AG20443 (cell line): ENCODE measurements at regions not wholly inside any gene's neighbourhood (a gene's known extent, or its start where the extent isn't known, plus 50 kb on each side); places are given as distances from the start of the nearest gene placed in this dataset.
A peak's percentile ranks its signal among the peaks of the same experiment; 100 is the strongest.

Experiments used
- DNase-seq: peaks from one replicate; pipeline ENCODE4 v3.0.0; 2012; ENCODE audit warnings: low spot score, mixed read lengths

DNA sequence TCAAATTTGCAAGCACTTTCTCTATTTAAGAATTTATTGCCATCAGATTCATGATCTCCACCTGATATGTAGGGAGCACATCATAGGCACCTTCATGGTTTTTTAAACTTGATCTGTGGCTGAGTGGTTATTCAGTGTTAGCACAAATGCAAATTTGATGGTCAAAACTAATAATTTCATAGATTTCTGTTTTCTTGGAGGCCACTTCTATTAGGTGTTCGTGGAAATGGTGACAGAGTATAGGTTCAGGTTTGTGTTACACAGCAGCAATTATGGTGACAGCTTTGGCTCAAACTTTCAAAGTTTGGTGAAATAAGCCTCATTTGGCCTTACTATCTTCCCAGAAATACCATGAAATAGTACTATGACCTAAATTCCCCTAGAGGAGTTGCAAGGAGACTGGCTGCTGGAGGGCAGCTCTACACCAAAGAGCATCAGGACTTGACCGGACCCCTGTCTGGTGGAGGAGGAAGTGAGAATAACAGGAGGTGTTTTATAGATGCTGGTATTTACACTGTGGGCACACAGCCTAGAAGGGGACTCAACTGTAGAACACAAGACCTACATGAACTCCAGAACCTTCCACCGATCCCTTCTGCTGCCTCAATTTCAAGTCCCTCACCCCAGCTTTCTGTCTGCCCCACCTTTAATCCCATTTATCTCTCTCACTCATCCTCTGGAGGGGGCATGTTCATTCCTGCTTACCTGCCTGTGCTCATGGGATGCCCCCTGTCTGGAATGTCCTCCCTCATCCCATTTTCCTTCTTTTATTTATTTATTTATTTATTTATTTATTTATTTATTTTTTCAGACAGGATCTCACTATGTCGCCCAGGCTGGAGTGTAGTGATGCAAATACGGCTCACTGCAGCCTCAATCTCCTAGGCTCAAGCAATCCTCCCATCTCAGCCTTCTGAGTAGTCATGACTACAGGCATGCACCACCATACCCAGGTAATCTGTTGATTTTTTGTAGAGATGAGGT, 132.9 kb upstream of the SIX2 start:
- DNase-seq, result no peak

DNA sequence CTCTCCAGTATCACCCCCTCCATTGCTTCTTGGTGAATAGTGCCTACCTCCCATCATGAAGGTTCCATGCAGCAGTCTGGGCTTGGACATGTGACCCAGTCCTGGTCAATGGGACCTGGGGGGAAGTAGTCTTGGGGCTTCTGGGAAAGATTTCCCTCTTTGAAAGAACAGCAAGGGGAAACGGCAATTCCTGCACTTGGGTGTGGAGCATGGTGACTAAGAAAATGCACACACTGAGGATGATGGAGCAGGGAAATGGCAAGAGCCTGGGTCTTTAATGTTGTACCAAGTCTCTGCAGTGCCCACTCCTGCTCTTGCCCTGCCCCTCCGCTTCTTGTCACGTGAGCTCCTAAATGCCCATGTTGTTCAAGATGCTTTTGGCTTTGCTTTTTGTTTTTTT, 131.4 kb upstream of the SIX2 start:
- no peak for DNase-seq

DNA sequence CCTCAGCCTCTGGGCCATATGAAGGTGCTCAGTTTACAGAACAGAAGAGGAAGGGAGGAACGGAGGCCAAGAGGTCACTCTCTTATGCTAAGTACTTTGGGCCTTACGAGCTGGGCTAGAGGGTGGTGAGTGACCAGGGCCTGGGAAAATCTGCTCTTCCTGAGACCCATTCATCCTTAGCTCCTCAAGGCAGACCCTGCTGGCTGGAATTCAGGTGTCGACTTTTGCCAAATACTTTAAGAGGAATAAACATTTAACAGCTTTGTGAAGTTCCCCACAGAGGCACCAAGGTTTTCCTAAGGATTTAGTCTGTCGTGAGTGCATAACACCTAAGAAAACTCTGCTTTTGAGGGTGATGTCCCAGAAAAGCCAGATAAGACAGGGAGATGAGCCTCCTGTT, 129.7 kb upstream of the SIX2 start:
- no peak for DNase-seq

DNA sequence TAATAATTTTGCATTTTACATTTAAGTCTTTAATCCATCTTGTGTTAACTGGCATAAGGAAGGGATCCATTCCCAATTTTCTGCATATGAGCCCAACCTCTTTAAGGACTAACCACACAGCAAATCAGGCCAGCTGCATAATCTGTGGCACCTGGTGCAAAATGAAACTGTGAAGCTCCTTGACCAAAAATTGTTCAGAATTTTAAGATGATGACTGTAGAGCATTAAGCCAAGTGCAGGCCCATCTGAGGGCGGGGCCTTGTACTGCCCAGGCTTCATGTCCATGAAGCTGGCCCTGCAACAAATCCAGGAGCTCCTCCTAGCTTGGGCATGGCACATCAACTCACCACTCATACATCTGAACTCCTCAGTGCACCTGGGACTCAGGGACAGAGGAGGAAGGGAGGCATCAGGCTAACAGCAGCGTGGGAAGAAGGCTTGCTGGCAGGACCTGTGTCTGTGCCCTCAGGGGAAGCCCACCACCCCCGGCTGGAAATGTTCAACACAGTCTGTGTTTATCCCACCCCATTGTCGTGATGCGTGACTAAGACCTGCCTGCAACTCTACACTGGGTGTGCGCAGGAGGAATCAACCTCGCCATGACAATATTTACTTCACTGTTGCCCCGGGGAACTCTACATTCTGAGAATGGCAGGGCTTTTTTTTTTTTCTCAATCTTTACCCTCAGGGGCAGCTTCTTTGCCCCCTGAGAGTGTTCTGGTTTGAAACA, 128.9 kb upstream of the SIX2 start:
- DNase-seq, result no peak

DNA sequence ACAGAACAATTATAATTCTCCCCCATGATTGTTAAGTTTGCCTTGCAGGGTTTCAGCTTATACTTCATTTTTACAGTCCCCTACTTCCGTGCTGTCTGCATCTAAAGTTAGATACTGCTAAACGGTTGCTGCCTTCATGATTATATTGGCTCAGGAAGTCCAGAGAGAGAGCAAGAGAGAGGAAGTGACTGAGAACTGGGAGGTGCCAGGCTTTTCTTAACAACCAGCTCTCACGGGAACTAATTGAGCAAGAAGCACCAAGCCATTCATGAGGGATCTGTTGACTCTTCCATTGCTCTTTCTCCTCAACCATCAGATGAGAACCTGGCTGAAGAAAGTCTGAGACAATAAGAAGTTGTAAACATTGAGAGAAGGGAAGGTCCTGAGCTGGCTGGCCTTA, 125.5 kb upstream of the SIX2 start:
- DNase-seq, result peak; percentile 33

DNA sequence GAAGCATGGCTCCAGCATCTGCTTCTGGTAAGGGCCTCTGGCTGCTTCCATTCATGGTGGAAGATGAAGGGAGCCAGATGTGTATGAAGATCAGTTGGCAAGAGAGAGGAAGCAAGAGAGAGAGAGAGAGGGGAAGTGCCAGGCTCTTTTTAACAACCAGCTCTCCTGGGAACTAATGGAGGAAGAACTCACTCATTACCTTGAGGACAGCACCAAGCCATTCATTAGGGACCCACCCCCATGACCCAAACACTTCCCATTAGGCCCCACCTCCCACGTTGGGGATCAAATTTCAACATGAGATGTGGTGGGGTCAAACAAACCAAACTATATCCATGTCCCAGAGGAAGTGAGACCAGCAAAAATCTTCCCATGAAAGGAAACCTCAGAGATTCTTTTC, 124.8 kb upstream of the SIX2 start:
- DNase-seq, result no peak

DNA sequence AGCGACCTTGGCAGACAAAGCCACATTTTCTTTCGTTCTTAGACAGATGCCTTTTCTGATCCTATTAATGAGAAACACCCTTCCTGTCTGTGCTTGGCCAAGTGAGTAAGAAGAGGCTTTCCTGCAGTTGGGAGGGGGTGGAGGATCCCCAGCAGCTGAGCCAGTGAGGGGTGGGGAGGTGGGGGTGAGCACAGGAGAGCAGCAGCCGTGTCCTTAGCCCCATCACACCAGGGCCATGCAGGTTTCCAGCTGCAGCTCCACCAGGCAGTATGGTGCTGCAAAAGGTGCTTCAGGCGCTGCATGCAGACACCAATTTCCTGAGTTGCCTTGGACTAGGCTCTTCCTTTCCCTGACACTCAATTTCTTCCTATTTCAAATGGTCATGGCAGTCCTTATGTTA, 123.3 kb upstream of the SIX2 start:
- DNase-seq, result no peak

DNA sequence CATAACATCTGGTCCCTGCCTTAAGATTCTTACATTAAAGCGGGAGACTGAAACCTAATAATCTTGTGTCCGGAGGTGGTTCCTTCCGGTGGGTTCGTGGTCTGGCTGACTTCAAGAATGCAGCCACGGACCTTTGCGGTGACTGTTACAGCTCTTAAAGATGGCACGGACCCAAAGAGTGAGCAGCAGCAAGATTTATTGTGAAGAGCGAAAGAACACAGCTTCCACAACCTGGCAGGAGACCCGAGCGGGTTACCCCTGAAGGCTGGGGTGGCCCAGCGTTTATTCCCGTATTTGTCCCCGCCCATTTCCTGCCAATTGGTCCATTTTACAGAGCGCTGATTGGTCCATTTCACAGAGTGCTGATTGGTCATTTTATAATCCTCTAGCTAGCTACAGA, 122.3 kb upstream of the SIX2 start:
- no peak for DNase-seq

DNA sequence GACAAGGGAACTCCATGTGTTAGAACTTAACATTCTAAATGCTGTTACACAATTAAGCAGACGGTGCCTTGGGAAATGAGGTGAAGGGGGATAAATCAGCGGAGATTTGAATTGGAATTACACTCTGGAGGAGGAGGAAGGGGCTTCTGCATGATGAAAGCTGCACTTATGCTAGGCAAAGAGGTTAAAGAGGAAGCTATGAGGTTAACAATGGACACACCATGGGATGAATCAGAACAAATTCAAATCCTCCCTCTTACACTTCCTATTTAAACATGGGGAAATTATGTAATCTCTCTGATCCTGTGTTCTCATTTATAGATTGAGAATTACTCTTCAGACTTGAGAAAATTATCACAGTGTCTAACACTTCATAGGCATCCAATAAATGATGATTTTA, 121.5 kb upstream of the SIX2 start:
- DNase-seq, result no peak

DNA sequence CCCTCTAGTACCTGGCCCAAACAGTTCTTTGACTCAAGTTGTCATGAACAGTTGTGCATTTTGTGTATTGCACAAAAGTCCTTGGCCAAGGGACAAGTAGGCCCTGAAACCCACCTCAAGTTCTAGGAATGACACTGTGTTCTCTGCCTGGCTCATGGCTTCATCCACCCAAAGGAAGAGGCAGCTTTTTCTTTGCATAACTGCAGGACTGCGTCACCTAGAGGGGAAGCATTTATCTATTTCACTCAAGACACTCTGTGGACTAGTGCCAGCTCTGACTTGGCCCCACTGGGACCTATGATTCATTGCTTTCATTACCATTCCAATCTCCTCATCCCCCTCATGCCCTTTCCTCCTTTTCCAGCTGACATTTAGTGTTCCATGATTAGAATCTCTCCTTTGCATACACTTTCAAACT, 119.3 kb upstream of the SIX2 start:
- peak; percentile 88 for DNase-seq

DNA sequence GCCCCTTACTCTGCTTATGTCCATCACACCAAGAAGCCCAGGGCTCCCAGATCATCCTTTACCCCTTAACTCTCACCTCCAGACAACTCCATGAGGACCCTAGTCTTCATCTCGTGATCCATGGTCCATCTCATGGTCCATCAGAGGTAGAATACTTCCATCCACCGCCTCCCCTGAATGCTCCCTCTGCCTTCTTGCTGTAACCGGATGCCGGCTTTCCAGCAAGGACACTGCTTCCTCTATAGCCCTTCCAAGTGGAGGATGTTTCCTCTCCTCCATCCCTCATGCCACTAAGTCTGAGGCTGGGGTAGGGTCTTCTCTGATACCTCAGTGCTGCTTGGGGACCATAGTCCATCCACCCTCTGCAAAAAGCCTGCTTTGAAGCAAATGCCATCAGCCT, 118.6 kb upstream of the SIX2 start:
- no peak for DNase-seq

DNA sequence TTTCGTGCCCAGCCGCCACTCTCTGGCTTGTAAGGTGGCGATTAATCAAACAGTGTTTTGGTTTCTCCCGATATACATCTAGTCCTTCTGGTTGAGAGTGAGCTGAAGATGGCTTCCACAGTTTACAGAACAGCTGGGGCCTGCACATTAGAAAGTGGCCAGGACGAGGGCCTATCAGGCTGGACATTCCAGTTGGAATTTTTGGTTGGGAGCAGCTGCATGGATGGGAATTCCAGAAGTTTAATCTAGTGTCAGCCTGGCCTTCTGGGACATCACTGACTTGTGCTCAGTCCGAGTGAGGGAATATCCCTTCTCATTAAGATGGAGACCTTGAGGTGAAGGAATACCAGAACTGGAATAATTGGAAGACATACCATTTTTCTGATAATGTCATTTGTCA, 118.1 kb upstream of the SIX2 start:
- DNase-seq, result no peak

DNA sequence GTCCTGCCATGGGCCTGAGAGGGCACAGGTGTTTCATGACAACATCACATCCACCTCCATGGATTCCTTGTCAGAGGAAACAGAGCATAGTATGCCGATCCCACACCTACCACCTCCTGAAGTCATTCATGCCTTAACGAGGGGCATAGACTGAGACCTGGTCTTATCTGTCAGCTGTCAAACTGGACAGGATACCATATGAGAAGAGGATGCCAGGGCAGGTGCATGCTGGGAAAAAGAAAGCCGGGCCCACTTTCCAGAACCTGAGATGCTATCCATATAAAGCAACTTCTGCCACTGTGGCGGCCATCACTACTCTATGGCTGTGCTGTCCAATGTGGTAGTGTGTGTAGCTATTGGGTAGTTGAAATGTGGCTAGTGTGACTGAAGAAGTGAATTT, 116.0 kb upstream of the SIX2 start:
- no peak for DNase-seq

DNA sequence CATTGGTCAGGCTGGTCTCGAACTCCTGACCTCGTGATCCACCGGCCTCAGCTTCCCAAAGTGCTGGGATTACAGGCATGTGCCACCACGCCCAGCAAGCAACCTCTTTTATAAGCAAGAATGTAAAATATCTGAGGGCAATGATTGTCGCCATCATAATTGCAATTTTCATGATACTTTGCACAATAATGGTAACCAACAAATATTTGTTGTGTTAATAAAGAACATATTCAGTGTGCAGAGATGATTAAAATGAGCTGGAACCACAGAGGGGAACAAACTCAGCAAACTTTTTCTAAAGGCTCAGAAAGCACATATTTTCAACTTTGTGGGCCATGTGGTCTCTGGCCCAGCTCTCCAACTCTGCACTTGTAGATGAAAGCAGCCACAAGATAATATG, 115.2 kb upstream of the SIX2 start:
- DNase-seq, result no peak

DNA sequence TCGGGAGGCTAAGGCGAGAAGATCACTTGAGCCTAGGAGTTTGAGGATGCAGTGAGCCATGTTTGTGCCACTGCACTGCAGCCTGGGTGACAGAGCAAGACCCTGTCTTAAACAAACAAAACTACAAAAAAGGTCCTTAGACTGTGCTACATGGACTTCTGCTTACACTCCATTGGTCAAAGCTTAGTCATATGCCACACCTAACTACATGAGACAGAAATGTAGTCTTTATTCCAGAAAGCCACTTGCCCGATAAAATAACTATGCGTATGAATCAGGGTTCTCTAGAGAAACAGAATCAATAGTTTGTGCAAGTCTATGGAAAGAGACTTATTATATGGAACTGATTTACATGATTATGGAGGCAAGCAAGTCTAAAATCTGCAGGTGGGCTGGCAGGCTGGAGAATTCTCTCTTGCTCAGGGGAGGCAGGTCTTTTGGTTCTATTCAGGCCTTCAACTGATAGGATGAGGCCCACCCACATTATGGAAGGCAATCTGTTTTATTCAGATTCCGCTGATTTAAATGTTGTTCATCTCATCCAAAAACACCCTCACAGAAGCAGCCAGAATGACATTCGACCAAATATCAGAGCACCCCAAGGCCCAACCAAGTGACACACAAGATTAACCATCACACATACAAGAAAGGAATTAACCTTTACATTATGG, 114.4 kb upstream of the SIX2 start:
- DNase-seq, result no peak

DNA sequence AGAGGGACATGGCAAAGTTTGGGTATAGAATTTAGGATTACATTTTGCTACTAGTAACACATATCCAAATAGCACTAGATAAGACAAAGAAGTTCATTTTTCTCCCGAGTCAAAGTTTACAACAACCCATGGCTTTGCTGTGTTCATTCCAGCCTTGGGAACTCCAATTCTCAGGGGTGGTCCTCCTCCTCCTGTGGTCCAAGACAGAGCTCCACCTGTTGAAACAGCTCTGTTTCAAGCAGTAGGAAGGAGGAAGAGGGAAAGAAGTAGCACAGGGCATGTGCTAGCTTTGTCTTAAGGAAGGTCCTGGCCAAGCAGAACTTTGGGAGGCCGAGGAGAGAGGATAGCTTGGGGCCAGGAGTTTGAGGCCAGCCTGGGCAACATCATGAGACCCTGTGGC, 113.8 kb upstream of the SIX2 start:
- no peak for DNase-seq

DNA sequence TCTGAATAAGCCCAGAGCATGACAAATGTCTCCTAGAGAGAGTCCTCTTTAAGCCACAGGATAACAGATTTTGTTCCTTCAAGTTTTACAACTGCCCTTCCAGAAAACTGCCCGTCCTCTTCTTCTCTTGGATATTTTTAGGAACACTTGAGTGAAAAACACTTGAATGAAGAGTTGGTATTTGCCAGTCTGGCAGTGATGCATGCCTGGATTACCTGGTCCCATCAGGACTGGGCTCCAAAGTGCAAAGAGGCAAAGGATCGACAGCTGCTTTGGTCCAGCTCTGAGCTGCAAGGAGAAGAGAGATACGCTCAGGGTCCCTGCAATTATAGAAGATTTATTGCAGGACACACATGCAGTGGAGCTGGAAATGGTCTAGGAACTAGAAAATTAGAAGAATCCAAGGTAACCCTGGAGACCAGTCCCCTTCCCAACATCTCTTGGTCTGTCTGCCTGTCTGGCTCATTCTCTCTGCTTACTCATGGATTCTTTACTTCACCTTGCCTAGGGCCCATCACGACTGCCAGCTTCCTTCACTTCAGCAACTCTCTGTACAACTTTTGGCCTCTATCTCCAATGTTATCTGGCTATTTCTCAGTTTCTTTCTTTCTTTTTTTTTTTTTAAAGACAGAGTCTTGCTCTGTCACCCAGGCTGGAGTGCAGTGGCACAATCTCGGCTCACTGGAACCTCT, 112.1 kb upstream of the SIX2 start:
- DNase-seq, result no peak

DNA sequence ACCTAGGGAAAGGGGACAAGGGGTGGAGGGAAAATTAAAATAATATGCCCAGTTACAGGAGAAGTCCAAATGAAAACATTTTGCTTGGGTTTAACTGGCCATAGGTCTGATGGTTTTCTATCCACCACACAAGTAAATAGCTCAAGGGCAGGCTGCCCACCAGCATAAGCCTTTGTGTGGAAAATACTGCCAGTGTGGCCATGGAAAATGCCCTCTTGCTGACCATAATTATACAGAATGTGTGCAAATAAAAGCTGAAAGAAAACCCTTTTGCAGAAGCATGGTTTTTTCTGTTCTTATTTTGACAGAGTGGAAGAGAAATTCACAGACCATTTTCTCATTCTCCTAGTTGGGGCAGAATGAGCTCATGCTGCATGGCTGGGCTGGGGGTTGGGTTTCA, 111.3 kb upstream of the SIX2 start:
- DNase-seq, result no peak

DNA sequence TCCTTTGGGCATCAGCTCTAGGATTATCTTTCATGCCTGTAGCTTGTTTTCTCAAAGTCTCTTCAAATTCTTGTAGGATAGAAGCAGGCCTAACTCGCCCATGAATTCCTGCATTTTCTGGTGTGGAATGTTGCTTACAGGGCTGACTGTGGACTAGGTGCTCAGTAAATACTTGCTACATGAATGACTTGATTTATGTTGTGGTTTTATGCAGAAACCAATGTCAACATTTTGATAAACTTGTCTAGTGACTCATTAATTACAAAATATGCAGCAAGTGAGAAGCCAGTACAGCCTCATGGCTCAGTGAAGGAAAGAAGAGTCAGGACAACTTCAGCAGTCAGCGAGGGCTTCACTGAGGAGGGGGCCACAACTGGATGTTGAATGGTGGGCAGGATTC, 110.6 kb upstream of the SIX2 start:
- peak; percentile 71 for DNase-seq

DNA sequence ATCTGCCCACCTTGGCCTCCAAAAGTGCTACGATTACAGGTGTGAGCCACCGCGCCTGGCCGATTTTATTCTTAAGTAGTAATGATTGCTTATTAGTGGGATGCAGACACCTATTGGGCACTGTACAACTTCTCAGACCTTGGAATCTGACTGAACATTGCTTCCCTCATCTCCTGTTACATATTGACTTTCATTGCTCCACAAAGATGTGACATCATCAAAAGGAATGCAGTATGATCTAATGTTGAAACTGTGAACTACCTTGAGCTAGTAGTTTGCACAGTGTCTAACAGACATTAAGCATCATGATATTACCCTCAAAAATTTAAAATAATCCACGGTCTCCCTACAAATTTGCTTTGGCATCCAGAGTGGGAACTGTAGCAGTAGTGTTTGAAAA, 109.8 kb upstream of the SIX2 start:
- DNase-seq, result peak; percentile 32

DNA sequence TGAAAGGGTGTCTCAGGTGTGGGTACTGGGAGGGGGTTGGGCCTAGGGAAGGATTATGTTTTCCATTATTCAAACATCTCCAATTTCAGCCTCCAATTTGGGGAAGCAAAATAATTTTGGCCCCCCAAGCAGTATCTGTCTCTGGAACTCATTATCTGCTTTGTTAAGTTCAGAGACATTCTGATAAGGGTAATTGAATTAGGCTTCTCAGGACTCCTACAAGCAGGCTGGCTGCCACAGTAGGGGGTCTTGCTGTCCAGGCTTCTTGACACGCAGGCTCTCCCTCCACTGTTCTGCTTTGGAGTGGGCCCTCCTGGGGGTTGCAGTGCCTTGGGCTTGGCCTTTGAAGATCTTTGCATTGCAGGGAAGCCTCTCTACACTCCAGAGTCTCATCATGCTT, 108.1 kb upstream of the SIX2 start:
- DNase-seq, result no peak

DNA sequence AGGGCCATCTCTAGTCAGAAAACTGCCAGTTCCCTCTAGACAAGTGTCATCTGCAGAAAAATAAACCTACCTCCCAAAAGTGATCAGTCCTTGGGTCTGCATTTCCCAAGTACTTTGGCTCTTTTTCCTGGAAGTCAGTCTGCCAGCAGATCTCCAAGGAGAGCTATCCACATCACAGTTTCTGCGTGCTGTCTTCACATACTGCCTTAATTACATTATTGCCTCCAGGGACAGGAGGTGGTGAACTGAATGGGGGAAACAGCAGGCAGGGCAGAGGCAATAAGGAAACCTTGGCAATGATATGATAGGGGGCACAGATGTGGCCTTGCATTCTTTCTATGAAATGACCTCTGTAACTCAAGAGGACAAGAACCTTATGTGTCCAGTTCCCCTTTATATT, 105.9 kb upstream of the SIX2 start:
- peak; percentile 25 for DNase-seq
